Loucy (cell line): ENCODE measurements at regions not wholly inside any gene's neighbourhood (a gene's known extent, or its start where the extent isn't known, plus 50 kb on each side); places are given as distances from the start of the nearest gene placed in this dataset.
"Not testable (repeated sequence)": the region's sequence is repeated elsewhere in the genome, so short reads cannot be mapped to it uniquely, and the experiment has no call there.

Source experiments
- EZH2phosphoT487 ChIP-seq: fragments of 200-600 bp; IDR thresholded peaks from 2 replicates; pipeline ENCODE4 v1.6.1; 2018; ENCODE audit warnings: antibody characterized with exemption, mild to moderate bottlenecking, moderate library complexity, borderline replicate concordance
- TF ChIP-seq, protein P1 (sequence below): fragments of 200-600 bp; sonication (generic); conservative IDR thresholded peaks from 2 replicates; pipeline ENCODE4 v1.5.1; 2014; ENCODE audit warnings: mild to moderate bottlenecking, antibody characterized with exemption, low read length

DNA sequence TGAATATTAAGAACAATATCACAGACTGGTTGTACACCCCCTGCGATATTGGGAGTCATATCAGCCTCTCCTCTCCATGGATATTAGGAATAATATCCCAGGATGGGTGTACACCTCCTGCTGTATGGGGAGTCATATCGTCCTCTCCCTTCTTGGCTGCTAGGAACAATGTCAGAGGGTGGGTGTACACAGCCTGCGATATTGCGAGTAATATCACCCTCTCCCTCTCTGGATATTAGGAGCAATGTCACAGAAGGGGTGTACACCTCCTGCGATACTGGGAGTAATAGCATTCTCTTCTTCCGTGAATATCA is 69.8 kb upstream of the HMX1 start:
- TF ChIP-seq, protein P1, sequence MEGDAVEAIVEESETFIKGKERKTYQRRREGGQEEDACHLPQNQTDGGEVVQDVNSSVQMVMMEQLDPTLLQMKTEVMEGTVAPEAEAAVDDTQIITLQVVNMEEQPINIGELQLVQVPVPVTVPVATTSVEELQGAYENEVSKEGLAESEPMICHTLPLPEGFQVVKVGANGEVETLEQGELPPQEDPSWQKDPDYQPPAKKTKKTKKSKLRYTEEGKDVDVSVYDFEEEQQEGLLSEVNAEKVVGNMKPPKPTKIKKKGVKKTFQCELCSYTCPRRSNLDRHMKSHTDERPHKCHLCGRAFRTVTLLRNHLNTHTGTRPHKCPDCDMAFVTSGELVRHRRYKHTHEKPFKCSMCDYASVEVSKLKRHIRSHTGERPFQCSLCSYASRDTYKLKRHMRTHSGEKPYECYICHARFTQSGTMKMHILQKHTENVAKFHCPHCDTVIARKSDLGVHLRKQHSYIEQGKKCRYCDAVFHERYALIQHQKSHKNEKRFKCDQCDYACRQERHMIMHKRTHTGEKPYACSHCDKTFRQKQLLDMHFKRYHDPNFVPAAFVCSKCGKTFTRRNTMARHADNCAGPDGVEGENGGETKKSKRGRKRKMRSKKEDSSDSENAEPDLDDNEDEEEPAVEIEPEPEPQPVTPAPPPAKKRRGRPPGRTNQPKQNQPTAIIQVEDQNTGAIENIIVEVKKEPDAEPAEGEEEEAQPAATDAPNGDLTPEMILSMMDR = not testable (repeated sequence)
- TF ChIP-seq EZH2phosphoT487 = not testable (repeated sequence)
